ENCODE measurements at regions not wholly inside any gene's neighbourhood (a gene's known extent, or its start where the extent isn't known, plus 50 kb on each side); places are given as distances from the start of the nearest gene placed in this dataset.

DNA sequence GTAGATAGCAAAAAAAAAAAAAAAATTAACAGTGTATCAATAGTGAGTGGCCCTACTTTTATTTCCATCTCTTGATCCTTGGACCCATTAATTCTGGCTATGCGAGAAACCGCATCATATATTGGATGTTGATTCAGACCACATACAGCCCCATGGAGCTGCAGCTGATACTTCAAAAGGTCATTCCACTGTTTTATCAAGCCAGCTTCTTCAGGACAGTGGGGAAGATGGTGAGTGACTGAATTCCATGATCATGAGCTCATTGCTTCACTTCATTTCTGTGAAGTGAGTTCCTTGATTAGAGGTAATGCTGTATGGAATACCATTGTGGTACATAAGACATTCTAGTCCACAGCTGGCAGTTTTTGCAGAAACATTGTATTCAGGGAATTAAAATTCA lies 222.9 kb upstream of the MEF2C start:
- DNase-seq (no peak), FAIRE-seq (no peak)
- TF ChIP-seq, protein P1, sequence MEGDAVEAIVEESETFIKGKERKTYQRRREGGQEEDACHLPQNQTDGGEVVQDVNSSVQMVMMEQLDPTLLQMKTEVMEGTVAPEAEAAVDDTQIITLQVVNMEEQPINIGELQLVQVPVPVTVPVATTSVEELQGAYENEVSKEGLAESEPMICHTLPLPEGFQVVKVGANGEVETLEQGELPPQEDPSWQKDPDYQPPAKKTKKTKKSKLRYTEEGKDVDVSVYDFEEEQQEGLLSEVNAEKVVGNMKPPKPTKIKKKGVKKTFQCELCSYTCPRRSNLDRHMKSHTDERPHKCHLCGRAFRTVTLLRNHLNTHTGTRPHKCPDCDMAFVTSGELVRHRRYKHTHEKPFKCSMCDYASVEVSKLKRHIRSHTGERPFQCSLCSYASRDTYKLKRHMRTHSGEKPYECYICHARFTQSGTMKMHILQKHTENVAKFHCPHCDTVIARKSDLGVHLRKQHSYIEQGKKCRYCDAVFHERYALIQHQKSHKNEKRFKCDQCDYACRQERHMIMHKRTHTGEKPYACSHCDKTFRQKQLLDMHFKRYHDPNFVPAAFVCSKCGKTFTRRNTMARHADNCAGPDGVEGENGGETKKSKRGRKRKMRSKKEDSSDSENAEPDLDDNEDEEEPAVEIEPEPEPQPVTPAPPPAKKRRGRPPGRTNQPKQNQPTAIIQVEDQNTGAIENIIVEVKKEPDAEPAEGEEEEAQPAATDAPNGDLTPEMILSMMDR (IDR thresholded peaks at IDR 0.05; ENCODE audit: borderline replicate concordance, extremely low read depth, insufficient read depth): no peak
- H3K9me3 ChIP-seq (ENCODE audit: control insufficient read depth in 2 of 3, insufficient read depth in 1 of 3, low read length in 3 of 3): no peaks in the 10 kb centered on the region
- intact Hi-C loops (cut with DNase I): no loop called here
- no peak overlapping the region for H3K9ac ChIP-seq (ENCODE audit: low read length in 3 of 3)
- H3K4me1 ChIP-seq (ENCODE audit: control insufficient read depth in 2 of 3, insufficient read depth in 2 of 3, low read depth in 1 of 3, low read length in 3 of 3): no peaks in the 10 kb centered on the region
- H3K36me3 ChIP-seq (ENCODE audit: control insufficient read depth in 2 of 3, insufficient read depth in 3 of 3, low read length in 3 of 3): no peaks in the 10 kb centered on the region
- H3K4me3 ChIP-seq (ENCODE audit: low read length in 3 of 3): no peak overlapping the region
- no peaks in the 10 kb centered on the region for H3K27me3 ChIP-seq (ENCODE audit: control insufficient read depth, insufficient read depth, low read length)
- H3K27ac ChIP-seq (ENCODE audit: low read depth in 2 of 2, low read length in 2 of 2): no peak overlapping the region

DNA sequence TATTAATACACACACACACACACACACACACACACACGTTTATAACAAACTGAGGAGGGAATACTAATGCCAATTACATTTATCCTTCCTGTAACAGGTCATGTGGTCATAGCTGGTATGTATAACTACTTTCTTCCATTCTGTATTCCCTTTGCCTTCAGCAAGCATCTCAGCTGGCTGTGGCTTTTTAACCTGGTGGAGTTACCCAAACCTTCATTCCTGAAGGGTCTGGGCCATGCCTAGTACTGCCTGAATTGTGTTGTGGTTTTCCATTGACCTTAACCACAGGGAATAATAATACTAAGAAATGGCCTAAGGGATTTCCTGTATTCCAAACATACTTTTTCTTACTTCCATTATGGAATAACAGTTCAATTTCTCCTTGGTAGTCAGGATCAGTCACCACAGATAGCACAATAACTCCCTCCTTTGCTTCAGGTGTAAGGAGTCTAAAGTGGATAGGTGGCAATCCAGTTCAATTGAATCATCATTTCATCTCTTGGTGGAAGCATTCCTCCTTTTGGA lies 222.2 kb upstream of the MEF2C start:
- H3K27me3 ChIP-seq (ENCODE audit: control insufficient read depth, insufficient read depth, low read length): no peaks in the 10 kb centered on the region
- TF ChIP-seq, protein P1 (IDR thresholded peaks at IDR 0.05; ENCODE audit: borderline replicate concordance, extremely low read depth, insufficient read depth): no peak
- FAIRE-seq (no peak), DNase-seq (no peak)
- no peak overlapping the region for H3K9ac ChIP-seq (ENCODE audit: low read length in 3 of 3)
- no peaks in the 10 kb centered on the region for H3K36me3 ChIP-seq (ENCODE audit: control insufficient read depth in 2 of 3, insufficient read depth in 3 of 3, low read length in 3 of 3)
- H3K4me1 ChIP-seq (ENCODE audit: control insufficient read depth in 2 of 3, insufficient read depth in 2 of 3, low read depth in 1 of 3, low read length in 3 of 3): no peaks in the 10 kb centered on the region
- intact Hi-C loops (cut with DNase I): no loop called here
- no peak overlapping the region for H3K27ac ChIP-seq (ENCODE audit: low read depth in 2 of 2, low read length in 2 of 2)
- H3K4me3 ChIP-seq (ENCODE audit: low read length in 3 of 3): no peak overlapping the region
- H3K9me3 ChIP-seq (ENCODE audit: control insufficient read depth in 2 of 3, insufficient read depth in 1 of 3, low read length in 3 of 3): no peaks in the 10 kb centered on the region

DNA sequence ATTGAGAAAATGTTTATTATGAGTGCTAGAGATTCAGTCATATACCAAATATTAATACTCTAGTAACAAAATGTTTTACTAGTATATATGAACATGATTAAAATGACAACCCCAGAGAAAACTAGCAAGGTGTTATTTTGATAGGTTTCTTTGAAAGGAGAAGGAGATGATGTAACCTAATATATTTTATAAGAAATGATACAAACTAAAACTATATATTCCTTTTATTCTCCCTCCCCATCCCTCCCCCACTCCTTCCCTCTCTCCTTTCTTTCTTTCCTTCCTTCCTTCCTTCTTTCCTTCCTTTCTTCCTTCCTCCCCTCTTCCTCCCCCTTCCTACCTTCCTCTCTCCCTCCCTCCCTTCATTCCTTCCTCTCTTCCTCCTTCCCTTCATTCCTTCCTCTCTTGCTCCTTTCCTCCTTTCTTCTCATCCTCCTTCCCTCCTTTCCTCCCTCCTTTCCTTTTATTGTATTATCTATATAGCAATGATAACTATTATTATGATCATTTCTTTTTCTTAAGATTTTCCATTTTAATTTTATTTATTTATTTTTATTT lies 215.3 kb upstream of the MEF2C start:
- no peak overlapping the region for H3K27ac ChIP-seq (ENCODE audit: low read depth in 2 of 2, low read length in 2 of 2)
- H3K36me3 ChIP-seq (ENCODE audit: control insufficient read depth in 2 of 3, insufficient read depth in 3 of 3, low read length in 3 of 3): no peaks in the 10 kb centered on the region
- no peaks in the 10 kb centered on the region for H3K27me3 ChIP-seq (ENCODE audit: control insufficient read depth, insufficient read depth, low read length)
- no peaks in the 10 kb centered on the region for H3K9me3 ChIP-seq (ENCODE audit: control insufficient read depth in 2 of 3, insufficient read depth in 1 of 3, low read length in 3 of 3)
- DNase-seq (no peak), FAIRE-seq (no peak)
- intact Hi-C loops (cut with DNase I): no loop called here
- H3K4me3 ChIP-seq (ENCODE audit: low read length in 3 of 3): no peak overlapping the region
- H3K9ac ChIP-seq (ENCODE audit: low read length in 3 of 3): no peak overlapping the region
- TF ChIP-seq, protein P1 (IDR thresholded peaks at IDR 0.05; ENCODE audit: borderline replicate concordance, extremely low read depth, insufficient read depth): no peak
- no peaks in the 10 kb centered on the region for H3K4me1 ChIP-seq (ENCODE audit: control insufficient read depth in 2 of 3, insufficient read depth in 2 of 3, low read depth in 1 of 3, low read length in 3 of 3)

DNA sequence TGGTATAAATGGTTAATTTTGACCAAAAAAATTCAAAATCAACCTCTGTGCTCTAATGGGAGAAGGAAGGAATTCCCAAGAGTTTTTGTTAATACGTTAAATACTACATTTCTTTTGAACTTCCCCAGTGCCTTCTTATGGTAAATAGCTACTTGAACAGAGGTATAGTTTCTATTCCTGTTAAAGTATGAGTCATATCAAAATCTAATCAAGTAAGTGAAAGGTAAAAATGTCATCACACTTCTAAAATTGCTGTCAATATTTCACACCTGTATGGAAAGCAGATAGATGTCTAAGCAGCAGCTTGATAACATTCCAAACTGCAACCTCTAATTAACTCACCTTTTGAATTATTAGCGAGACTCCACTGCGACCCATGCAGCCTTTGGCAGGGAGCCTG lies 214.1 kb upstream of the MEF2C start:
- Histone ChIP-seq H3K9ac (ENCODE audit: low read length in 3 of 3) (no peak overlapping the region), H3K27ac (ENCODE audit: low read depth in 2 of 2, low read length in 2 of 2) (no peak overlapping the region), H3K4me1 (ENCODE audit: control insufficient read depth in 2 of 3, insufficient read depth in 2 of 3, low read depth in 1 of 3, low read length in 3 of 3) (no peaks in the 10 kb centered on the region), H3K27me3 (ENCODE audit: control insufficient read depth, insufficient read depth, low read length) (no peaks in the 10 kb centered on the region), H3K9me3 (ENCODE audit: control insufficient read depth in 2 of 3, insufficient read depth in 1 of 3, low read length in 3 of 3) (no peaks in the 10 kb centered on the region), H3K4me3 (ENCODE audit: low read length in 3 of 3) (no peak overlapping the region), H3K36me3 (ENCODE audit: control insufficient read depth in 2 of 3, insufficient read depth in 3 of 3, low read length in 3 of 3) (no peaks in the 10 kb centered on the region)
- intact Hi-C loops (cut with DNase I): no loop called here
- TF ChIP-seq, protein P1 (IDR thresholded peaks at IDR 0.05; ENCODE audit: borderline replicate concordance, extremely low read depth, insufficient read depth): no peak
- FAIRE-seq (no peak), DNase-seq (no peak)
